ENCODE measurements at regions not wholly inside any gene's neighbourhood (a gene's known extent, or its start where the extent isn't known, plus 50 kb on each side); places are given as distances from the start of the nearest gene placed in this dataset.
"Not testable (repeated sequence)": the region's sequence is repeated elsewhere in the genome, so short reads cannot be mapped to it uniquely, and the experiment has no call there.

DNA sequence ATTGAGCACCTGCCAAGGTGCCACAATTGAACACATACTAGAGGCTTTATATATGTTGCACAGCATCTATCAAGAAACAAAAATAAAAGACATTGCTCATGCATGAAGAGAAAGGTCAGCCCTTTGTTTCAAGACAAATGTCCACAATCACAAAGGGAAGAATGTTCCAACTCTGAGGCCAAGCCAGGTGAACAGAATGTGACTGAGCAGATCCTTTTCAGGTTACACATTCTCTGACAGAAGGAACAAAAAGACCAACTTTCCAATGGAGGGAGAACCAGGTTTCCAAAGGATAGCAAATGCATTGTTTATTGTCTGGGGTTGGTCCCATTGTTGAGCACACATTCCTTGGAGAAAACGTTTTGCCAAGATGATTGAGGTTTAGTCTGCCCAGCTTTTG is 50.2 kb upstream of the FAM174B start:
- no peak for DNase-seq

DNA sequence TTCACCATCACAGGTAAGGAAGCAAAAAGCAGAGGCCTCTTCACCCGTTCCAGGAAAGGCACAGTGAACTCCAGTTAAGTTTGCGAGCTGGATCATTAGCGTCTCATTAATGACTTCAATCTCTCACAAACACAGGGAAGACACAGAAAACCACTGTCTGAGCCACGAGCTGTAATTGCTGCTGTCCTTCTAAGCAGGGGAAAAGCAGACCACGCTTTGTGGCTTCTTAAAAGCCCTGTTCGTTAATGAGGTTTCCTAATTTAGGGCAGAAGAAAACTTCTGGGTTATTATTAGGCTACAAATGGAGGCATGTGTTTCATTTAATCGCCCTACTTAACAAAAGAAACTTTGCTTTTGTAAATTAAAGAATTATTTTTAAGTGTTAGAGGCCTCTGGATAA is 50.6 kb upstream of the FAM174B start:
- DNase-seq, result no peak

- no peak for DNase-seq
Measured at GRCh38 chr15:92707880-92708551, 52.4 kb upstream of the FAM174B start.

GRCh38 chr15:92708635-92709034 is 53.1 kb upstream of the FAM174B start:
- no peak for DNase-seq

DNA sequence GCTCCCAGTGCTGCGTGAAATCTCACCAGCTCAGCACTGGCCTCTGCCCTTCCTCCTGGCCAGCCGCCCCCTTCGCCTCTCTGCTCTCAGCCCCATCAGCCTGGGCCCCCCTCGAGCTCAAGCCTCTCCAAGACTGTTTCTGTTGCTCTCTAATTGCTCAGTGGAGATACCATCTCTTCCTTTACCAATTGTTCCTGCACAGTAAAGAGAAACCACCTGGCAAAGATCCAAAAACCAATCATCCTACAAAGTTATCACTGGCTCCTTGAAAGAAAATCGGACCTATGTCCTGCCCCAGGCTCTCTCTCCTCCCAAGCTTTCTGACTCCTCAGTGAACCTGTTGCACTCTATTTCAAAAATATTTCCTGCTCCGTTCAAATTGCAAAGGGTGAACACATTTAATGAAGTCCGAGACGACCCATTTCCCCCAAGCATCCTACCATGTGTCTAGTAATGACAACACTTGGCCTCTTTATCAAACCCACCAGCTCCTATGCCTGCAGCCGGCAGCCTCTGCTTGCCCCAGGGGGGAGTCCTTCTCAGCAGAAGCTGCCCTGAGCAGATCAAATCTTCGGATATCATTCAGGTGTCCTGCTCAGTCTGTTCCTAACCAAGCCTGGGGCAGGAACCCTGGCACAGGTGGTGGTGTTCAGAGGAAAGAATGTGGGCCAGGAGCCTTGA is 53.7 kb upstream of the FAM174B start:
- DNase-seq, result no peak

- no peak for DNase-seq
Measured at GRCh38 chr15:92711457-92711831, 55.9 kb upstream of the FAM174B start.

GRCh38 chr15:92714077-92714476 is 58.5 kb upstream of the FAM174B start:
- DNase-seq, result no peak

DNA sequence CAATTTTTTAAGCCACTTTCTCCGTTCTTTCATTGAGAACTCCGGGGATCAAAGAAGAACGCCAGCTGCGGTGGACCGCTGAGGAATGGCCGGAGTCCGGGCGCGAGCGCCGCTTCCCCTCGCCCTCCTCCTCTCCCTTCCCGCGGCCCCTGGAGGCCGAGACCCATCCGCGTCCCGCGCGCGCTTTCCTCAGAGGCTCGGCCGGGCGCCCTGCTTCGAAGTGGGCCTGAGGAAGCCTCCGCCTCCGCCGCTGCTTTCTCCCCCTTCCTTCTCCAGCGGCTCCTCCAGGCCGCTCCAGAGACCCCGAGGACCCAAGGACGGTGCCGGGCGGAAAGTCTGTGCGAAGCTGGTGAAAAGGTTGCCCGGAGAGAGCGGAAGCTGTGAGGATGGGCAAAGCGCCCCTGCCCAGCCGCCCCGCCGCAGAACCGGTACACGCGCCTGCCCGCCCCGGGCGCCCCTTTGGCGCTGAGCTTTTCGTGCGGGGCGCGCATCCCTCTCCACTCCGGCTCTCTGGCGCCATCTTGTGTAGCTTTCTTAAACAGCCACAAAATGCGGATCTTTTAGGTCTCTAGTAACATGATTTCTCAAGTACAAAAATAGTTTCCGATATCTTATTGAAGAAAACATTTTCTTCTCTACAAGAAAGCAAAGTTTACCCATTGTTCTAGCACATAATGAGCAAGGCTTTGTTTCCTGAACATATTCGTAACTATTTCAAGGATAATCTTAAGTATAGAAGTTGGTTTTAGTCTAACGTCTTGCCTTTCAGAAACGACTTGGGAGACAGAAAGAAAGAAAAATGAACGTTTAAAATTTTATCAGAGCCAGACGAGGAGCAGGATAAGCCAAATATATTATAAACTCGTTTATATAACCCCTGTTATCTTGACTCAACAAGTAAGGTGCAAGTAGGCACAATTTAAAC is 59.2 kb upstream of the FAM174B start:
- DNase-seq, result peak; percentile 77

GRCh38 chr15:92715758-92716157 is 60.2 kb upstream of the FAM174B start:
- no peak for DNase-seq

DNA sequence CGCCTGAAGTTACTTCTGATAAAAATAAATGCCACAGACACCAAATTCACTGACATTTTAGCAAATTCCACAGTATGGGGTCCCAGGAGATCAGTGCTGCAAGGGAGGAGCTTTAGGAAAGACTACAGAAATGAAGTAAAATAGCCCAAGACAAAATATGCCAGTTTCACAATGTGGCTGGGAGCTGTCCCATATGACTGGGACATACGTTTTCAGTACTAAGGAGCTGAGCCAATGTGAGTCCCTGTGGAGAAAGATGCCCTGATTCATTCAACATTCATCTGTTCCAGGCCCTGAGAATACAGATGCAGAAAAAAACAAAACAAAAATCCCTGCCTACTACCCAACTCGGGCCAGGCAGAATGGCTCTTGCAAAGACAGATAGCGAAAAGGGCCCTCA is 63.4 kb upstream of the FAM174B start:
- DNase-seq, result no peak

GRCh38 chr15:92724144-92724543 is 68.6 kb upstream of the FAM174B start:
- no peak for DNase-seq

GRCh38 chr15:92725171-92725570 is 69.6 kb upstream of the FAM174B start:
- no peak for DNase-seq

DNA sequence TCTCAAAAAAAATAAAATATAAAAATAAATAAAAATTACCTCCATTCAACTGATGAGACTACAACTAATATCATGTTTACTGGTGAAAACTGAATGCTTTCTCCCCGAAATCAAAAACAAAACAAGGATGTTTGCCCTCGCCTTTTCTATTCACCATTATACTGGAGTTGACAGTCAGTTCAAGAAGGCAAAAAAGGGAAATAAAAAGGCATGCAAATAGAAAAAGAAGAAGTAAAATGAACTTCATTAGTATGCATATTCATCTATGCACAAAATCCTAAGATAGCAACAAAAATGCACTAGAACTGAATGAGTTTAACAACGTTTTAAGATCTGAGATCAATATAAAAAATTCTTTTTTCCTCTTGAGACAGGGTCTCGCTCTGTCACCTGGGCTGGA is 72.7 kb upstream of the FAM174B start:
- no peak for DNase-seq

DNA sequence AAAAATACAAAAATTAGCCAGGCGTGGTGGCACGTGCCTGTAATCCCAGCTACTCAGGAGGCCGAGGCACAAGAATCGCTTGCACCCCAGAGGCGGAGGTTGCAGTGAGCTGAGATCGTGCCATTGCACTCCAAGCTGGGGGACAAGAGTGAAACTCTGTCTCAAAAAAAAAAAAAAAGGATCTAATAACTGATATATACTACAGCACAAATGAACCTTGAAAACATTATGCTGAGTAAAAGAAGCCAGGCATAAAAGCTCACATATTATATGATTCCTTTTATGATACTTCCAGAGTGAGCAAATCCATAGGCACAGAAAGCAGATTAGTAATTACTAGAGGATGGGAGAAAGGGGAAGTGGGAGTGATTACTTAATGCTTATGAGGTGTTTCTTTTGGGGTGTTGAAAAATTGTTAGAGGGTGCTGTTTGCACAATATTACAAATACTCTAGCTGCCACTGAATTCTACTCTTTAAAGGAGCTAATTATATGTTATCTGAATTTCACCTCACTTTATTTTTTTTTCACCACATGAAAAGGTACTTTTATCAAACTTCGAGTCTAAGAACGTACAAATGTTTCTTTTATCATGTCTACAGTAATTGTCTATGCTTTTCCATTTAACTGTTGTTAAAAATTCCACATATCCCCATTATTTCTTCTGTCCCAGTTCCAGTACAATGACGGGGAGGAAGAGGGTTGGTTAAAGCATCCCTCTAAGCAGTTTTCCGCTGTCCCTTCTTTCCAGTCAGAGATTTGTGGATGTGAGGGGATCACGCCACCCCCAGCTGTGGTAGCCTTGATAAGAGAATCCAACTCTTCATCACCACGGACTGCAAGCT is 77.7 kb upstream of the FAM174B start:
- DNase-seq, result no peak

GRCh38 chr15:92733934-92734521 is 78.5 kb upstream of the FAM174B start:
- peak; percentile 6 for DNase-seq

DNA sequence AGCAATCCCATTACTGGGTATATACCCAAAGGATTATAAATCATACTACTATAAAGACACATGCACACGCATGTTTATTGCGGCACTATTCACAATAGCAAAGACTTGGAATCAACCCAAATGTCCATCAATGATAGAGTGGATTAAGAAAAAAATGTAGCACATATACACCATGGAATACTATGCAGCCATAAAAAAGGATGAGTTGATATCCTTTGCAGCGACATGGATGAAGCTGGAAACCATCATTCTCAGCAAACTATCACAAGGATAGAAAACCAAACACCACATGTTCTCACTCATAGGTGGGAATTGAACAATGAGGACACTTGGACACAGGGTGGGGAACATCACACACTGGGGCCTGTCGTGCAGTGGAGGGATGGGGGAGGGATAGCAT is 83.7 kb upstream of the FAM174B start:
- not testable (repeated sequence) for DNase-seq

- no peak for DNase-seq
Measured at GRCh38 chr15:92745845-92746271, 90.3 kb upstream of the FAM174B start.

- no peak for DNase-seq
Measured at GRCh38 chr15:92747047-92747446, 91.5 kb upstream of the FAM174B start.

- no peak for DNase-seq
Measured at GRCh38 chr15:92749216-92749615, 93.6 kb upstream of the FAM174B start.

- DNase-seq, result no peak
Measured at GRCh38 chr15:92749946-92750345, 94.4 kb upstream of the FAM174B start.

DNA sequence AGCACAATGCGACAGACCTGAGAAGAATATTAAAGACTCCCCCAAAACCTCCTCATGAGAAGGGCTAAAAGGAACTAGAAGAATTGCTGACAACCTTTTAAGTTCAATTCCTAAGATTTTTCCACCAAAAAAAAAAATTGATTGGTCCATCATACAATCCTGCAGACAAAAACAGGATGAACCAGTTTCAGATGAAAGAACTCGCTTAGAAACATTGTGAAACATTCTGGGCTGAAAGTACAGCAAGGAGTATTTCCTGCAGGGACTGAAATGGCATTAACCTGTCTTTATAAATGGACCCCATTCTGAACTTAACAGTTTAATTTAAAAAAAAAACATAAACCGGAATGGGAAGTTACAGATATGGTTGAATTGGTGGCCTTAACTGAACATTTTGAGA is 96.0 kb upstream of the FAM174B start:
- no peak for DNase-seq

DNA sequence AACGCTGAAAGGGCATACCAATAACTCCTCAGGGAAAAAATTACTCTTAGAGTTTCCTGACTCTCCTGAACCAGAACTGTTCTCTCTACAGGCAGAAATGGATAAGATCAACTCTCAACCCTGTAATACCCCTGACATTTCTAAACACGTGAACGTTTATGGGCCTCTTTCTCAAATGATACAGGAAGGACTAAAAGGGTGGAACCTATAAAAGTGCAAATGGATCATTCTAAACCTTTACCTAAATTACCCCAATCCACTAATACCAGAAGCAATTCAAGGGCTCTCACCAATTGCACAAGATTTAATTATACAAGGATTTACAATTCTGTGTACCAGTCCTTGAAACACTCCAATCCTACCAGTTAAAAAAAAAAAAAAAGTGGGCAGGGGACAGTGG is 98.0 kb upstream of the FAM174B start:
- DNase-seq, result no peak

Data from activated gamma-delta T cell treated with Interleukin-2 at 50 U/mL for 16 hours (primary cell).